ENCODE measurements at regions not wholly inside any gene's neighbourhood (a gene's known extent, or its start where the extent isn't known, plus 50 kb on each side); places are given as distances from the start of the nearest gene placed in this dataset.

GRCh38 chr2:129794116-129794515 lies 185.3 kb upstream of the RAB6C start:
- TF ChIP-seq CTCF (IDR thresholded peaks at IDR 0.05) (no peak), EZH2 (IDR thresholded peaks at IDR 0.05) (no peak)

All from neural progenitor cell (in vitro differentiated cells).